NCI-H524 treated with DMSO at 0.1 percent for 48 hours (cell line): ENCODE measurements at regions not wholly inside any gene's neighbourhood (a gene's known extent, or its start where the extent isn't known, plus 50 kb on each side); places are given as distances from the start of the nearest gene placed in this dataset.

Experiments used
- DNase-seq: peaks from one replicate; lab custom pipeline; 2025; lab: John Stamatoyannopoulos, UW

GRCh38 chr1:201610858-201611257, 71.9 kb downstream of the NAV1 start:
- DNase-seq, result peak; percentile 71

- DNase-seq, result no peak
Measured at GRCh38 chr1:201612645-201613044, 73.7 kb downstream of the NAV1 start.

- DNase-seq, result no peak
Measured at GRCh38 chr1:201614262-201615015, 75.5 kb downstream of the NAV1 start.

- DNase-seq, result no peak
Measured at GRCh38 chr1:201617157-201617556, 78.2 kb downstream of the NAV1 start.

GRCh38 chr1:201618389-201618788, 79.5 kb downstream of the NAV1 start:
- no peak for DNase-seq

GRCh38 chr1:201618905-201619304, 80.0 kb downstream of the NAV1 start:
- DNase-seq, result no peak

GRCh38 chr1:201619513-201619912, 80.6 kb downstream of the NAV1 start:
- no peak for DNase-seq

- DNase-seq, result no peak
Measured at GRCh38 chr1:201622353-201622752, 83.4 kb downstream of the NAV1 start.

GRCh38 chr1:201622824-201623223, 83.9 kb downstream of the NAV1 start:
- no peak for DNase-seq

- DNase-seq, result no peak
Measured at GRCh38 chr1:201624741-201625225, 85.9 kb downstream of the NAV1 start.

GRCh38 chr1:201625226-201625761, 86.4 kb downstream of the NAV1 start:
- DNase-seq, result no peak

GRCh38 chr1:201625851-201626251, 86.9 kb downstream of the NAV1 start:
- DNase-seq, result no peak

GRCh38 chr1:201626629-201627275, 87.8 kb downstream of the NAV1 start:
- no peak for DNase-seq

GRCh38 chr1:201628490-201628889, 89.6 kb downstream of the NAV1 start:
- no peak for DNase-seq

- no peak for DNase-seq
Measured at GRCh38 chr1:201630582-201630981, 91.7 kb downstream of the NAV1 start.

GRCh38 chr1:201631037-201631436, 92.1 kb downstream of the NAV1 start:
- DNase-seq, result no peak

- DNase-seq, result no peak
Measured at GRCh38 chr1:201632364-201632952, 93.5 kb downstream of the NAV1 start.

- no peak for DNase-seq
Measured at GRCh38 chr1:201633297-201633696, 94.4 kb downstream of the NAV1 start.

- DNase-seq, result peak; percentile 62
Measured at GRCh38 chr1:201633811-201634210, 94.9 kb downstream of the NAV1 start.

GRCh38 chr1:201634261-201634660, 95.3 kb downstream of the NAV1 start:
- DNase-seq, result no peak

- DNase-seq, result no peak
Measured at GRCh38 chr1:201636097-201636496, 97.2 kb downstream of the NAV1 start.

- DNase-seq, result no peak
Measured at GRCh38 chr1:201636510-201636971, 97.6 kb downstream of the NAV1 start.
